AG04449 (cell line): ENCODE measurements at regions not wholly inside any gene's neighbourhood (a gene's known extent, or its start where the extent isn't known, plus 50 kb on each side); places are given as distances from the start of the nearest gene placed in this dataset.

Source experiments
- CTCF ChIA-PET: fragments of 350-600 bp; formaldehyde crosslinking; extraction: SDS; loops from one replicate; lab custom pipeline; 2021; ENCODE audit warnings: antibody characterized with exemption; lab: Yijun Ruan, JAX
- POLR2A ChIA-PET: fragments of 400-600, 350-600 bp; formaldehyde crosslinking; extraction: SDS; loops from one replicate; lab custom pipeline; 2020; ENCODE audit warnings: antibody characterized with exemption, inconsistent platforms; lab: Yijun Ruan, JAX
- DNase-seq: peaks from one replicate; pipeline ENCODE4 v3.0.0-alpha.2; 2010; ENCODE audit warnings: low read depth, low spot score
- H3K4me3 ChIP-seq: 2 replicates; pipeline ENCODE4 v1.5.1; 2011; ENCODE audit warnings: low read depth, mild to moderate bottlenecking, control low read depth, low read length
- TF ChIP-seq, protein P1 (sequence below): IDR thresholded peaks from one replicate; pipeline ENCODE4 v1.5.1; 2011; ENCODE audit warnings: mild to moderate bottlenecking, moderate library complexity, low read length, control low read depth, inconsistent platforms; ENCODE audit not compliant: insufficient read depth; ENCODE audit errors: missing control alignments

DNA sequence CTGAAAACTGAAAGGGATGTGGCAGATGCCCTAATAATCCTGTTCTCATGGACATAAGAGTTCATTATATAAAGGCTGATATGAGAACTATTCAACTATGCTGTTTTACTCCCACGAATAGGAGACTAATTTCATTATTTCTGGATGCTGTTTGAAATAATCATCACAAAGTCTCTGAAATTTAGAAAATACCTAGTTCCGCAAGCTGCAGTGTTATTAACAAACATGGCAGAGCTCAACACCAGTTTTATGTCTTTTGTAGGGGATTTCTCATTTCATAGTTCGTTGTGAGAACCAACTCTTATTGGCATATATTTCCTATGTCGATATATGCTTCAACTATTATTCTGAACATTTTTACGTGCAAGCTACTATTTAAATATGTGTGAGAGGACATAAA is 200.3 kb upstream of the SLC8A1 start:
- no peak overlapping the region for H3K4me3 ChIP-seq
- POLR2A ChIA-PET: no interaction called here
- no peak for DNase-seq
- CTCF ChIA-PET: interaction anchor here (0.7 to 1.3 kb wide), 3 partner anchors 9 to 164 kb away, joined by 3 read pairs; no protein-coding TSS in a partner anchor
- TF ChIP-seq, protein P1, sequence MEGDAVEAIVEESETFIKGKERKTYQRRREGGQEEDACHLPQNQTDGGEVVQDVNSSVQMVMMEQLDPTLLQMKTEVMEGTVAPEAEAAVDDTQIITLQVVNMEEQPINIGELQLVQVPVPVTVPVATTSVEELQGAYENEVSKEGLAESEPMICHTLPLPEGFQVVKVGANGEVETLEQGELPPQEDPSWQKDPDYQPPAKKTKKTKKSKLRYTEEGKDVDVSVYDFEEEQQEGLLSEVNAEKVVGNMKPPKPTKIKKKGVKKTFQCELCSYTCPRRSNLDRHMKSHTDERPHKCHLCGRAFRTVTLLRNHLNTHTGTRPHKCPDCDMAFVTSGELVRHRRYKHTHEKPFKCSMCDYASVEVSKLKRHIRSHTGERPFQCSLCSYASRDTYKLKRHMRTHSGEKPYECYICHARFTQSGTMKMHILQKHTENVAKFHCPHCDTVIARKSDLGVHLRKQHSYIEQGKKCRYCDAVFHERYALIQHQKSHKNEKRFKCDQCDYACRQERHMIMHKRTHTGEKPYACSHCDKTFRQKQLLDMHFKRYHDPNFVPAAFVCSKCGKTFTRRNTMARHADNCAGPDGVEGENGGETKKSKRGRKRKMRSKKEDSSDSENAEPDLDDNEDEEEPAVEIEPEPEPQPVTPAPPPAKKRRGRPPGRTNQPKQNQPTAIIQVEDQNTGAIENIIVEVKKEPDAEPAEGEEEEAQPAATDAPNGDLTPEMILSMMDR: no peak

DNA sequence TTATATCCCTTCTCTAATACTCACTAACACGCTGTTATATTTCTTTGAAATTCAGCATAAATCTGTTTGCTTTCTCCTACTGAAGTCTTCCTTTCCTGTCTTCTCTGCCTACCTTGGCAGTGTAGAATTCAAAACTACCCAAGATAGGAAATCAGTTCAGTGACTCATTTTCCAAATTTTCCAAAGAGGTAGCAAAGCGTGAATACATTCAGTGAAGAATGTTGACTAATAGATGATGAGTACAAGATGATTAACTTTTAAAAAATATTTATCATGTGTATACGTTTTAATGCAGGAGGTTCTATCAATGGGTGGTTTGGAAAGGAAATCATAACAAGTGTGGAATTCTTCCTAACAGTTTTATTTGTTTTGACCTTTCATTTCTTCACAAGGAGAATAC is 201.9 kb upstream of the SLC8A1 start:
- CTCF ChIA-PET: no interaction called here
- POLR2A ChIA-PET: no interaction called here
- no peak overlapping the region for H3K4me3 ChIP-seq
- TF ChIP-seq, protein P1: no peak
- no peak for DNase-seq

DNA sequence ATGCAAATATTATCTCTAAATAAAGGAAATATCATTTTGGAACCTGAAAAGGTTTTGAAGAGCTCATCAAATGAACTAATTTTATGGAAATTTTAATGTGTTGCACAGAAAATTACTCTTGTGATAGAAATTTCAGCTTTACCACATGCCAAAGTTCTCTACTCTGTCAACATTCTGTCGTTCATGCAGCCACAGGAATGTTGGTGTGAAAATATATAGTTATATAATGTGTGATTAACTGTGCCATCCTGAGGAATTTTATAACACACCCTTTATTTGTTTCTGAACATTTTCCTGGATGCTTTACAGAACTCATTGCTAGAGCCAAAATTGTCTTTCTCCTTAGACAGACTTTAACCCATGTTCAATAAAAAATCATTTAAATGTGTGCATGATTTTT is 202.5 kb upstream of the SLC8A1 start:
- CTCF ChIA-PET: no interaction called here
- TF ChIP-seq, protein P1: no peak
- no peak for DNase-seq
- POLR2A ChIA-PET: no interaction called here
- no peak overlapping the region for H3K4me3 ChIP-seq

DNA sequence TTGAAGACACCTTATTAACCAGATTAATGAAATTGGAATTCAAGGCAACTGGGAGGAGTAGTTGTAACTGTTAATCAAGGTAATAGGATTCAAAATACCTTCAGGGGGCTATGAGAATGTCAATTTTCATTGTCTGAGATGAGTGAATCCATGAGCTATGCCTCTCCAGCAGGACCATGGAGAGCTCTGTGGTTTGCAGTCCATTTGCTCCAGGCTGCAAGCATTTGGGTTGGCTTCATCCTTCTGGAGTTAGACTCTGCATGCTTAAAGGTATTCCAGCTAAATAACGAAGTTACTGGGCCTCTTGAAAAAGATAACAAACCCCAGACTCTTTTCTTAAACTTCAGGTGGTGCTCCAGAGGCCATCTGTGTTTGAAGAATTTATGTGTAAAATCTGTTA is 207.1 kb upstream of the SLC8A1 start:
- H3K4me3 ChIP-seq: no peak overlapping the region
- no peak for DNase-seq
- POLR2A ChIA-PET: interaction anchor here (0.7 kb wide), 1 partner anchor 34 kb away, joined by 3 read pairs; no protein-coding TSS in a partner anchor
- CTCF ChIA-PET: no interaction called here
- TF ChIP-seq, protein P1: no peak

DNA sequence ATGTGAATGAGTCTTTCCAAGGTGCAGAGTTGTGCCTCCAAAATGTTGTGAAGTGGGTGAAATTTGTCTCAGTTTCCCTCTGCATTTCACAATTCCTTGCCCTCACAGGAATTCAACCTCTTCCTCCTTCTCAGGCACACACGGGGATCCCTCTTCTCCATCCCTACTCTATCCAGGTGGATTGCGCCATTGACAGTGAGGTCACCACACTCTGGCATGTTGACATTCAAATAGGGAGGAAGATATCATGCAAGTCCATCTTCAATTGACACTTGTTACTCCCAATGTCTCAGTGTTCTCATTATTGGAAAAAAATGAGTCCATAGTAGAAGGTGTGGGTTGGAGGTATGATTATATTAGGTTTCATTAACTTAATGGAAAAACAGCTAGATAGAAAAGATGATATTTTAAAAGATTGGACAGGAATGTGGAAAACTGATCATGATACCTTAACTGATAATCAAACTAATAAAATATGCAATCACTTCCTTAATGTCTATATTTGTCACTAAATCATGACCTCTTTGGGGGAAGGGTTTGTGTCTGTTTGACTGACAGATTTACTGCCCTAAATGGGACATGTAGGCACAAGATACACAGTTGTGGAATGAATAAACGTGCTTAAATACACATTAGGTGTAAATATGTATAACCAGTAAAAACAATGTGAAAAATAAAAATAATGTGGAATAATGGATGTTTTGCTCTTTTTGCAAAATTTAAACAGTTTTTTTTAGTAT is 213.8 kb upstream of the SLC8A1 start:
- POLR2A ChIA-PET: no interaction called here
- no peak for DNase-seq
- no peak overlapping the region for H3K4me3 ChIP-seq
- TF ChIP-seq, protein P1: no peak
- CTCF ChIA-PET: no interaction called here

DNA sequence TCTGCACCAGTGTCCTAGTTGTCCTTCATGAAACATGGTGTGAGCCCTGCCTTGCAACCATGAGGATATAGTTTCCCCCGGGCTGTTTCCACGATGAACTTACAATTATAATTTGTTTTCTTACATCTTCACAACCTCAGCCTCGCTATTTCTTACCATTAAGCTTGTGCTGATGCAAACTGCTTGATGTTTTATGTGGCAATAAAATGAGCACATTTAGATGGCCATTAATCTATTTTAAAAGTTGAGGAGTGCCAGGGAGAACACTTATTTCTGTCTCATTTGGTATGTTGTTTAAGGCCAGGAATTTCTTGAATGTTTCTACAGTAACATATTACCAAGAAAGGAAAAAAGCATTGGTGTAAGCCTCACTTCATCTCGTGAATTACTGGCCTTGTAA is 214.5 kb upstream of the SLC8A1 start:
- DNase-seq: peak; percentile 66
- CTCF ChIA-PET: no interaction called here
- TF ChIP-seq, protein P1: no peak

More for the DNA sequence above, 214.5 kb upstream of the SLC8A1 start:
- POLR2A ChIA-PET: no interaction called here
- no peak overlapping the region for H3K4me3 ChIP-seq
